Prostate gland (tissue), 2 donors: ENCODE measurements at regions not wholly inside any gene's neighbourhood (a gene's known extent, or its start where the extent isn't known, plus 50 kb on each side); places are given as distances from the start of the nearest gene placed in this dataset.

ENCODE experiments used
- DNase-seq: peaks from one replicate; pipeline ENCODE4 v3.0.0-alpha.2; 2019; ENCODE audit warnings: low spot score
- H3K27ac ChIP-seq, 2 donors: fragments of 200-600 bp; sonication (generic); 2 replicates each; pipeline ENCODE4 v1.5.1; 2017 to 2019
- H3K27me3 ChIP-seq: fragments of 200-600 bp; sonication (generic); replicated peaks from 2 replicates; pipeline ENCODE4 v1.5.1; 2019; ENCODE audit not compliant: insufficient read depth
- H3K36me3 ChIP-seq, 2 donors: fragments of 200-600 bp; sonication (generic); 1 replicate in 1 of 2; 2 replicates in 1 of 2; pipeline versions ENCODE4 v1.5.1 to v1.8.1; 2017 to 2019
- H3K4me1 ChIP-seq: fragments of 200-600 bp; sonication (generic); replicated peaks from 2 replicates; pipeline ENCODE4 v1.5.1; 2019
- H3K4me3 ChIP-seq, 2 donors: fragments of 200-600 bp; sonication (generic); 2 replicates each; pipeline ENCODE4 v1.5.1; 2017 to 2019
- H3K9me3 ChIP-seq: fragments of 200-600 bp; sonication (generic); 2 replicates; pipeline ENCODE4 v1.5.1; 2017
- CTCF ChIP-seq, 4 experiments: fragments of 200-600 bp in 2 of 4; fragments of 450-650 bp in 2 of 4; sonication (generic) in 2 of 4; IDR thresholded peaks; 1 replicate in 3 of 4; 2 replicates in 1 of 4; pipeline ENCODE4 v1.5.1; 2016 to 2019; ENCODE audit warnings: antibody characterized with exemption in 4 of 4, mild to moderate bottlenecking in 2 of 4, moderate library complexity in 2 of 4
- POLR2A ChIP-seq: fragments of 450-650 bp; IDR thresholded peaks from one replicate; pipeline ENCODE4 v1.6.1; 2016; ENCODE audit warnings: antibody characterized with exemption, mild to moderate bottlenecking
- POLR2AphosphoS5 ChIP-seq: sonication (generic); formaldehyde crosslinking; IDR thresholded peaks from one replicate; pipeline ENCODE4 v1.6.1; 2017; ENCODE audit warnings: antibody characterized with exemption
- WGBS: methylation state at CpG from one replicate; pipeline ENCODE4 v1.1.5; 2018; 5-methylcytosine and 5-hydroxymethylcytosine counted together
- intact Hi-C: fragments of 100-400 bp; cut with DNase I; formaldehyde crosslinking; loops from one replicate; pipeline ENCODE4 v1.14.2; 2022

DNA sequence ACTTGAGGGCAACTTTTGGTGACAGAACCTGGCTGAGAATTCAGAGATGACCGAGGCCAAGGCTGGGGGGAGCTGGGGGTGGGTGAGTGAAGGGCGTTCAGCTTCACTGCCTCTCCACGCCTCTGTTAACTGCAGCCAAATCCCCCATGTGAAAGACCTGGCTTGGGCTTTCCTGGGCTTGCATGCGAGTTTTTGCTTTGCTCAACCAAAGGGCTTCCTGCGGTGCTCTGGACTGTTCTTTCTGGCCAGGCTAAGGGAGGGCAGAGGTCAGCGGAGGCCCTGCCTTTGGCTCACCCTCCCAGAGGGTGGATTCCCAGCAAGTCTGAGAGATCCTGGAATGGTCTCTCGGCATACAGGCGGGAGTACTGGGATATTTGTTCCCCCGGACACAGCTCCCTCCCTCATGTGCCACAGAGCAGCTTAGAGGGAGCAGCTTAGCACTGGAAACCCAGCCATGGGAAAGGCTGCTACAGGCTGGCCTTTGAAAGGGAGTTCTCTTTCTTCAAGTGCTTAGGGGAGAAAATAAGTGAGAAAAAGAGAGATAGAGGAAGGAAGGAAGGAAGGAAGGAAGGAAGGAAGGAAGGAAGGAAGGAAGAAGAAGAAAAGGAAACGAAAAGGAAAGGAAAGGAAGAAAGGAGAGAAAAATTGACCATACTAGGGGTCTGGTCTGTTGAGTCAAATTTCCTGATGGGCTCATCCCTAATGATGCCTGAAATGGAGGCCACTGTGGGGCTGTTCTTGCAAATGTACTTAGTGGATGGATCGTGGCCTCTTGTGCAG is 158.8 kb downstream of the FGF18 start:
- no peaks in the 10 kb centered on the region for H3K9me3 ChIP-seq
- 74% methylated on average over 11 of the region's 11 CpGs for WGBS
- no peaks in the 10 kb centered on the region for H3K27me3 ChIP-seq
- H3K36me3 ChIP-seq = no peaks in the 10 kb centered on the region
- no peaks in the 10 kb centered on the region for H3K4me1 ChIP-seq
- peak overlapping the region in 1 of 2 donors; percentile 8 for H3K27ac ChIP-seq
- TF ChIP-seq CTCF (IDR thresholded peaks at IDR 0.05) = no peak
- no peak for TF ChIP-seq POLR2A
- TF ChIP-seq POLR2AphosphoS5 = no peak
- intact Hi-C loops = no loop called here
- no peak for DNase-seq
- no peak overlapping the region for H3K4me3 ChIP-seq

DNA sequence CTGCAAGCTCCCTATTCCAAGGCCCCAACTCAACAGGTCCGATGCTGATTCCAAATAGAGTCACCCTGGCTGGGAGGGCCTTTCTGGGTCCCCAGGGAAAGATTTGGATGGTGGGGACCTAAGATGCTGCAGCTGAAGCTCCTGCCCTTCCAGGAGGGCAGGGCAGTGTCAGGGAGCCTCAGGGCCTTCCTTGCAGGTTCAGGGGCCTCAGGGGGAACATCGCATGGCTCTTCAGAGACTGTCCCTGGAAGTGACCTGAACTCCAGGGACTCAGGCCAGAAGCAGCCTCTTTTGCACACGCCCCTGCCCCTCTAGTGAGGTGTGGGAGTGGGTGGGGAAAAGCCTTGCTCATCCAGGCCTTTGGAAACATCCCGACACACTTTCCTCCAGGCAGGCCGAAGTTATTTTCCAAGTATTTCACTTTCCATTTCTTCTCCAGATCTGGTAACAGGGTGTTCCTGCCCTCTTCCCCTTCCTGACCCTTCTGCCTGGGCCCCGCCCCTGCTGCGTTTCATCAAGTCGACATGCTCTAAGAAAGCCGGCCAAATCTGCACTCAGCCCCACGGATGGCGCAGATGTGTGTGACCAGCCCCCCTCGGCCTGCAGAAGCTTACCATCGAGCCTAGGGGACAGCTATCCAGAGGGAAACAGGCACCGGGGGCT is 159.5 kb downstream of the FGF18 start:
- WGBS = 51% methylated on average over 12 of the region's 14 CpGs
- H3K27ac ChIP-seq = peak overlapping the region in 1 of 2 donors; percentile 8
- no peaks in the 10 kb centered on the region for H3K27me3 ChIP-seq
- intact Hi-C loops = no loop called here
- no peak overlapping the region for H3K4me3 ChIP-seq
- no peaks in the 10 kb centered on the region for H3K4me1 ChIP-seq
- peak; percentile 3 for TF ChIP-seq POLR2AphosphoS5
- no peak for TF ChIP-seq POLR2A
- no peaks in the 10 kb centered on the region for H3K9me3 ChIP-seq
- no peak for DNase-seq
- no peaks in the 10 kb centered on the region for H3K36me3 ChIP-seq

GRCh38 chr5:171579976-171580411 is 160.5 kb downstream of the FGF18 start:
- no peak for DNase-seq
- no peaks in the 10 kb centered on the region for H3K4me1 ChIP-seq
- TF ChIP-seq POLR2AphosphoS5 (no peak), CTCF (IDR thresholded peaks at IDR 0.05) (no peak), POLR2A (no peak)
- H3K27ac ChIP-seq = no peak overlapping the region
- WGBS = 53% methylated on average over 8 of the region's 8 CpGs
- no peak overlapping the region for H3K4me3 ChIP-seq
- no peaks in the 10 kb centered on the region for H3K9me3 ChIP-seq
- no peaks in the 10 kb centered on the region for H3K36me3 ChIP-seq
- intact Hi-C loops = no loop called here
- H3K27me3 ChIP-seq = no peaks in the 10 kb centered on the region

DNA sequence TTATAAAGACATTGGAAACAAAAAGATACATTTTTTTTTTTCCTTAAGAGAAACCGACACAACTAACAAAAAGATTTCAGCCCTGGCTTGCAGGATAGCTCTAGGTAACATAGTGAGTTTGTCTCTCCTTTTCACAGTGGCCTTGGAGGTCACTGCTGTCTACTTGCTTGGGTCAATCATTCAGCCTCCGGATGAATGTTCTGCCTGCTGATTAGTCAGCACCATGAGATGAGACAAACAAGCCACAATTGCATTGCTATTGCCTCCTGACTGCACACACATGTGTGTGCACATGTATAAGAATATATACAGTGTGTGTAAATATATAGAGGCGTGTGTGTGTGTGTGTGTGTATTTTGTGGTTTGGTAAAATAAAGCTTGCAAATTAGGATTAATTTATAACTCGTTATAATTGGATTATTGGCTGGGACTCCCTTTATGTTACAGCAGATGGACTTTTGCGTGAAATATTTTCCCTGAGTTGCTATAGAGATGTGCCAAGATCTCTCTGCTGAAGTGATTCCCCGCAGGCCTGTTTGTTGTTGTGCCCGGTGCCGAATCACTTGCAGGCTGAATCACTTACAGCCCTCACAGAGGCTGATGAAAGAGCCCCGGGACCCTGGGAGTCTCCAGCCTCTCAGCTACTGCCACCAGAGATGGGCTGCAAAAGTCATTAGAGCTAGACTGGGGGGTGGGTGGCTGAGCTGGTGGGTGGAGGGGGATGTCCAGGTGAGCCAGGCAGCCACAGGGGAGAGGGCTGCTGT is 161.2 kb downstream of the FGF18 start:
- Histone ChIP-seq H3K4me1 (no peaks in the 10 kb centered on the region), H3K4me3 (no peak overlapping the region), H3K9me3 (no peaks in the 10 kb centered on the region), H3K36me3 (no peaks in the 10 kb centered on the region), H3K27ac (no peak overlapping the region), H3K27me3 (no peaks in the 10 kb centered on the region)
- intact Hi-C loops = no loop called here
- TF ChIP-seq CTCF (IDR thresholded peaks at IDR 0.05) (no peak), POLR2A (no peak), POLR2AphosphoS5 (no peak)
- DNase-seq = no peak
- 40% methylated on average over 9 of the region's 9 CpGs for WGBS

DNA sequence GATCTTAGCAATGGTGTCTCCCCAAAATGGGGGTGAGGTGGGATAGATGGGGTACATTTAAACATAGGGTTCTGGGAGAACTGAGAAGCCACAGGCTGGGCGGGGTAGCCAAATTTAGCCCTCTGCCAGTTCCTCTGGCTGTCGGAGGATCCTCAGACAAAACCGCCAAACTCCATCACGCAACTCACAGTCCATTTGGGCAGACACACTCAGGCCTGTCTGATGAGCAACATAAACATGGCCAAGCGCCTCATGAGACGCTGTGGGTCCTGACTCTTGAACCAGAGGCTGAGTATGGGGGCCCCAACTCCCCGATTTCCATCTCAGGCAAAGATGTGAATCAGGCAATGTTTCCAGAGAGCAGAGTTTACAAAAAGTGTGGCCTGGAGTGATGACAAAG is 162.3 kb downstream of the FGF18 start:
- TF ChIP-seq CTCF (IDR thresholded peaks at IDR 0.05) = no peak
- TF ChIP-seq POLR2AphosphoS5 = no peak
- TF ChIP-seq POLR2A = no peak
- intact Hi-C loops = no loop called here
- WGBS = 94% methylated on average over 7 of the region's 7 CpGs

More for the DNA sequence above, 162.3 kb downstream of the FGF18 start:
- H3K4me3 ChIP-seq = no peak overlapping the region
- no peaks in the 10 kb centered on the region for H3K9me3 ChIP-seq
- no peaks in the 10 kb centered on the region for H3K27me3 ChIP-seq
- H3K27ac ChIP-seq = no peak overlapping the region
- H3K4me1 ChIP-seq = no peaks in the 10 kb centered on the region
- H3K36me3 ChIP-seq = no peaks in the 10 kb centered on the region
- DNase-seq = no peak
